Stomach smooth muscle (tissue), 2 donors: ENCODE measurements at regions not wholly inside any gene's neighbourhood (a gene's known extent, or its start where the extent isn't known, plus 50 kb on each side); places are given as distances from the start of the nearest gene placed in this dataset.

Experiments used
- H3K27ac ChIP-seq: one replicate; pipeline ENCODE4 v1.7.0; 2013; ENCODE audit warnings: mild to moderate bottlenecking, low read length, inconsistent platforms
- H3K27me3 ChIP-seq, 2 donors: one replicate each; pipeline ENCODE4 v1.7.0; 2013; ENCODE audit warnings: low read length in 2 of 2; ENCODE audit not compliant: insufficient read depth in 2 of 2, control insufficient read depth in 1 of 2
- H3K36me3 ChIP-seq, 2 donors: one replicate each; pipeline ENCODE4 v1.7.0; 2013; ENCODE audit warnings: low read length in 2 of 2; ENCODE audit not compliant: control insufficient read depth in 2 of 2, insufficient read depth in 2 of 2
- H3K4me1 ChIP-seq: one replicate; pipeline ENCODE4 v1.7.0; 2013; ENCODE audit warnings: low read length; ENCODE audit not compliant: control insufficient read depth, insufficient read depth
- H3K4me3 ChIP-seq, 2 donors: one replicate each; pipeline ENCODE4 v1.7.0; 2013; ENCODE audit warnings: low read length in 2 of 2
- H3K9ac ChIP-seq, 2 donors: one replicate each; pipeline ENCODE4 v1.7.0; 2013; ENCODE audit warnings: low read length in 2 of 2, mild to moderate bottlenecking in 1 of 2
- H3K9me3 ChIP-seq, 2 donors: one replicate each; pipeline ENCODE4 v1.7.0; 2013; ENCODE audit warnings: low read length in 2 of 2; ENCODE audit not compliant: control insufficient read depth in 2 of 2
- donor health status: healthy.
- donor health status: Pancreatic carcinoma.

- Histone ChIP-seq H3K27ac (no peak overlapping the region), H3K9ac (no peak overlapping the region), H3K9me3 (no peaks in the 10 kb centered on the region), H3K27me3 (no peaks in the 10 kb centered on the region), H3K36me3 (no peaks in the 10 kb centered on the region), H3K4me1 (no peaks in the 10 kb centered on the region), H3K4me3 (no peak overlapping the region)
Measured at GRCh38 chr1:57986432-57986831, 560.1 kb downstream of the OMA1 start.

- no peak overlapping the region for H3K4me3 ChIP-seq
- H3K4me1 ChIP-seq: no peaks in the 10 kb centered on the region
- H3K9ac ChIP-seq: no peak overlapping the region
- H3K9me3 ChIP-seq: no peaks in the 10 kb centered on the region
- no peaks in the 10 kb centered on the region for H3K36me3 ChIP-seq
- no peaks in the 10 kb centered on the region for H3K27me3 ChIP-seq
- H3K27ac ChIP-seq: no peak overlapping the region
Measured at GRCh38 chr1:57984277-57984676, 560.4 kb upstream of the DAB1 start.

- Histone ChIP-seq H3K4me1 (no peaks in the 10 kb centered on the region), H3K9ac (no peak overlapping the region), H3K4me3 (no peak overlapping the region), H3K27me3 (no peaks in the 10 kb centered on the region), H3K9me3 (no peaks in the 10 kb centered on the region), H3K27ac (no peak overlapping the region), H3K36me3 (no peaks in the 10 kb centered on the region)
Measured at GRCh38 chr1:57983441-57983840, 559.6 kb upstream of the DAB1 start.

- H3K4me1 ChIP-seq: no peaks in the 10 kb centered on the region
- H3K9me3 ChIP-seq: peaks cover 0 to 3% of the 10 kb centered on the region in 2 donors
- no peak overlapping the region for H3K4me3 ChIP-seq
- no peaks in the 10 kb centered on the region for H3K36me3 ChIP-seq
- no peak overlapping the region for H3K9ac ChIP-seq
- H3K27ac ChIP-seq: no peak overlapping the region
- H3K27me3 ChIP-seq: no peaks in the 10 kb centered on the region
Measured at GRCh38 chr1:57982852-57983251, 559.0 kb upstream of the DAB1 start.

GRCh38 chr1:57976216-57976615, 552.4 kb upstream of the DAB1 start:
- H3K36me3 ChIP-seq: no peaks in the 10 kb centered on the region
- H3K9ac ChIP-seq: no peak overlapping the region
- peaks cover 0 to 3% of the 10 kb centered on the region in 2 donors for H3K9me3 ChIP-seq
- H3K4me1 ChIP-seq: no peaks in the 10 kb centered on the region
- no peak overlapping the region for H3K4me3 ChIP-seq
- no peaks in the 10 kb centered on the region for H3K27me3 ChIP-seq
- no peak overlapping the region for H3K27ac ChIP-seq

- Histone ChIP-seq H3K4me3 (no peak overlapping the region), H3K9ac (no peak overlapping the region), H3K4me1 (no peaks in the 10 kb centered on the region), H3K27ac (no peak overlapping the region), H3K36me3 (no peaks in the 10 kb centered on the region), H3K27me3 (no peaks in the 10 kb centered on the region), H3K9me3 (no peaks in the 10 kb centered on the region)
Measured at GRCh38 chr1:57968321-57968720, 544.5 kb upstream of the DAB1 start.

- no peaks in the 10 kb centered on the region for H3K36me3 ChIP-seq
- no peak overlapping the region for H3K27ac ChIP-seq
Measured at GRCh38 chr1:57966751-57967406, 543.0 kb upstream of the DAB1 start.

GRCh38 chr1:57966340-57966739, 542.5 kb upstream of the DAB1 start:
- H3K4me3 ChIP-seq: no peak overlapping the region
- H3K27ac ChIP-seq: no peak overlapping the region
- H3K9me3 ChIP-seq: no peaks in the 10 kb centered on the region
- H3K36me3 ChIP-seq: no peaks in the 10 kb centered on the region
- H3K4me1 ChIP-seq: no peaks in the 10 kb centered on the region
- H3K9ac ChIP-seq: no peak overlapping the region
- H3K27me3 ChIP-seq: no peaks in the 10 kb centered on the region

More at GRCh38 chr1:57966751-57967406, 543.0 kb upstream of the DAB1 start:
- Histone ChIP-seq H3K9ac (no peak overlapping the region), H3K4me1 (no peaks in the 10 kb centered on the region), H3K4me3 (no peak overlapping the region), H3K9me3 (no peaks in the 10 kb centered on the region), H3K27me3 (no peaks in the 10 kb centered on the region)

GRCh38 chr1:57963581-57963980, 539.7 kb upstream of the DAB1 start:
- Histone ChIP-seq H3K27ac (no peak overlapping the region), H3K4me3 (no peak overlapping the region), H3K9ac (no peak overlapping the region), H3K27me3 (no peaks in the 10 kb centered on the region), H3K9me3 (no peaks in the 10 kb centered on the region), H3K36me3 (no peaks in the 10 kb centered on the region), H3K4me1 (no peaks in the 10 kb centered on the region)

- H3K9me3 ChIP-seq: no peaks in the 10 kb centered on the region
- no peak overlapping the region for H3K27ac ChIP-seq
- H3K36me3 ChIP-seq: no peaks in the 10 kb centered on the region
- H3K4me3 ChIP-seq: no peak overlapping the region
- H3K9ac ChIP-seq: no peak overlapping the region
- H3K4me1 ChIP-seq: no peaks in the 10 kb centered on the region
- H3K27me3 ChIP-seq: no peaks in the 10 kb centered on the region
Measured at GRCh38 chr1:57959531-57960241, 535.8 kb upstream of the DAB1 start.

- Histone ChIP-seq H3K36me3 (no peaks in the 10 kb centered on the region), H3K9ac (no peak overlapping the region), H3K4me3 (no peak overlapping the region), H3K4me1 (no peaks in the 10 kb centered on the region), H3K27ac (no peak overlapping the region), H3K27me3 (no peaks in the 10 kb centered on the region), H3K9me3 (no peaks in the 10 kb centered on the region)
Measured at GRCh38 chr1:57957576-57957975, 533.7 kb upstream of the DAB1 start.
